HepG2 (cell line): ENCODE measurements at regions not wholly inside any gene's neighbourhood (a gene's known extent, or its start where the extent isn't known, plus 50 kb on each side); places are given as distances from the start of the nearest gene placed in this dataset.

Experiments
- ATAC-seq: fragments of 200-7000 bp; cut with Tn5 transposase; 3 replicates; pipeline ENCODE4 v1.9.1; 2020; ENCODE audit warnings: mild to moderate bottlenecking, moderate library complexity
- BruUV-seq: library from RNA; stranded (reverse); fragments of 400-500 nt; replicated peaks from 2 replicates; lab custom pipeline; 2021; lab: Mats Ljungman, UMichigan
- CTCF ChIA-PET: fragments of 300-600 bp; formaldehyde crosslinking; extraction: SDS; loops from one replicate; lab custom pipeline; 2021; ENCODE audit warnings: low total read pairs, inconsistent platforms, low intra/inter-chr PET ratio; lab: Yijun Ruan, JAX
- POLR2A ChIA-PET: fragments of 350-600 bp; sonication (Branson Sonifier 250); formaldehyde crosslinking; loops from one replicate; lab custom pipeline; 2020; ENCODE audit warnings: antibody characterized with exemption, inconsistent platforms; lab: Yijun Ruan, JAX
- DNase-seq: peaks from one replicate; pipeline ENCODE4 v3.0.0-alpha.2; 2015; ENCODE audit warnings: low spot score
- FAIRE-seq: peaks from 3 replicates; lab custom pipeline; 2011; peaks lifted over from hg19 to GRCh38; lab: Jason Lieb, UNC
- H2AFZ ChIP-seq: one replicate; pipeline ENCODE4 v1.6.1; 2011; ENCODE audit warnings: low read length, inconsistent platforms
- H3K27ac ChIP-seq: fragments of 300-600 bp; 3 replicates; pipeline ENCODE4 v1.8.0; 2011; ENCODE audit warnings: mixed run types, mild to moderate bottlenecking, mixed read lengths, low read length, inconsistent platforms; ENCODE audit not compliant: insufficient read depth; ENCODE audit errors: extremely low read length
- H3K27me3 ChIP-seq, 2 experiments: fragments of 200-600 bp in 1 of 2; 2 replicates in 1 of 2; 3 replicates in 1 of 2; pipeline versions ENCODE4 v1.6.0 to v1.8.0; 2011; ENCODE audit warnings: low read length in 2 of 2, mild to moderate bottlenecking in 2 of 2, moderate library complexity in 2 of 2, inconsistent platforms in 1 of 2; ENCODE audit not compliant: insufficient read depth in 2 of 2, control insufficient read depth in 1 of 2
- H3K36me3 ChIP-seq, 2 experiments: fragments of 200-600 bp in 1 of 2; replicated peaks in 1 of 2; 2 replicates in 1 of 2; 3 replicates in 1 of 2; pipeline versions ENCODE4 v1.5.1 to v1.8.0; 2011; ENCODE audit warnings: low read length in 2 of 2, inconsistent platforms in 1 of 2; ENCODE audit not compliant: insufficient read depth in 2 of 2, control insufficient read depth in 1 of 2
- H3K4me1 ChIP-seq: 2 replicates; pipeline ENCODE4 v1.5.1; 2012; ENCODE audit warnings: low read length, inconsistent platforms; ENCODE audit not compliant: insufficient read depth
- H3K4me2 ChIP-seq: 2 replicates; pipeline ENCODE4 v1.6.0; 2011; ENCODE audit warnings: low read depth, low read length, inconsistent platforms
- H3K4me3 ChIP-seq, 3 experiments: fragments of 200-600 bp in 1 of 3; sonication (generic), shearing (Covaris generic) in 1 of 3; replicated peaks in 1 of 3; 2 replicates each; pipeline ENCODE4 v1.5.1; 2011 to 2016; ENCODE audit warnings: low read length in 3 of 3, inconsistent platforms in 2 of 3, low read depth in 2 of 3, mild to moderate bottlenecking in 2 of 3, control low read depth in 1 of 3, mixed read lengths in 1 of 3; ENCODE audit not compliant: insufficient read depth in 1 of 3
- H3K79me2 ChIP-seq: one replicate; pipeline ENCODE4 v1.6.1; 2011; ENCODE audit warnings: low read length, inconsistent platforms; ENCODE audit not compliant: insufficient read depth
- H3K9ac ChIP-seq: 2 replicates; pipeline ENCODE4 v1.6.0; 2011; ENCODE audit warnings: mild to moderate bottlenecking, low read depth, low read length, inconsistent platforms; ENCODE audit not compliant: insufficient read depth
- H3K9me3 ChIP-seq: 2 replicates; pipeline ENCODE4 v1.5.1; 2012; ENCODE audit warnings: mild to moderate bottlenecking, low read length
- H4K20me1 ChIP-seq: 2 replicates; pipeline ENCODE4 v1.6.0; 2011; ENCODE audit warnings: inconsistent platforms, mild to moderate bottlenecking, low read length, moderate library complexity; ENCODE audit not compliant: insufficient read depth
- BRD4 ChIP-seq: sonication (generic); formaldehyde crosslinking; IDR thresholded peaks from 2 replicates; pipeline ENCODE4 v1.4.0; 2020; ENCODE audit warnings: missing genetic modification reagents
- CSRNP1 ChIP-seq: sonication (generic); formaldehyde crosslinking; IDR thresholded peaks from 2 replicates; pipeline ENCODE4 v1.8.1; 2023; ENCODE audit warnings: mild to moderate bottlenecking, missing genetic modification reagents
- GABPB1 ChIP-seq: IDR thresholded peaks from 2 replicates; pipeline ENCODE4 v1.6.1; 2016; ENCODE audit warnings: mild to moderate bottlenecking, missing genetic modification reagents, moderate library complexity, missing compliant biosample characterization
- HES4 ChIP-seq: sonication (generic); formaldehyde crosslinking; IDR thresholded peaks from 2 replicates; pipeline ENCODE4 v1.9.0; 2021; ENCODE audit warnings: mild to moderate bottlenecking, missing genetic modification reagents, borderline replicate concordance
- MYPOP ChIP-seq: sonication (generic); formaldehyde crosslinking; IDR thresholded peaks from 2 replicates; pipeline ENCODE4 v1.8.1; 2023; ENCODE audit warnings: mild to moderate bottlenecking, moderate library complexity, missing genetic modification reagents
- NAIF1 ChIP-seq: sonication (generic); formaldehyde crosslinking; IDR thresholded peaks from 2 replicates; pipeline ENCODE4 v1.5.0; 2020; ENCODE audit warnings: mild to moderate bottlenecking, missing genetic modification reagents, borderline replicate concordance
- SUZ12 ChIP-seq: fragments of 150-350 bp; IDR thresholded peaks from 2 replicates; pipeline ENCODE4 v1.6.1; 2014; ENCODE audit warnings: low read depth, low read length
- TCF7 ChIP-seq: sonication (generic); IDR thresholded peaks from 2 replicates; pipeline ENCODE4 v1.6.1; 2016; ENCODE audit warnings: antibody characterized with exemption, low read depth
- ZMYM4 ChIP-seq: sonication (generic); formaldehyde crosslinking; IDR thresholded peaks from 2 replicates; pipeline ENCODE4 v1.8.1; 2023; ENCODE audit warnings: mild to moderate bottlenecking, missing genetic modification reagents
- ZNF431 ChIP-seq: sonication (generic); formaldehyde crosslinking; IDR thresholded peaks from 2 replicates; pipeline ENCODE4 v1.9.0; 2022; ENCODE audit warnings: missing genetic modification reagents, low read depth, mild to moderate bottlenecking, borderline replicate concordance
- WGBS: methylation state at CpG from one replicate; pipeline ENCODE4 v1.1.6; 2017; ENCODE audit warnings: low lambda C conversion rate; 5-methylcytosine and 5-hydroxymethylcytosine counted together
- in situ Hi-C: cut with HindIII; loops from 2 replicates; pipeline ENCODE4 v1.10.0; 2017; ENCODE audit warnings: low pct_unique_long_range_greater_than_20kb; ENCODE audit not compliant: extremely low pct_ligation_motif_present
- intact Hi-C: fragments of 100-400 bp; cut with micrococcal nuclease; formaldehyde crosslinking; loops from one replicate; pipeline ENCODE4 v1.10.0; 2022; ENCODE audit not compliant: unreplicated experiment
- TF ChIP-seq, protein P1 (sequence below): sonication (generic); formaldehyde crosslinking; IDR thresholded peaks from 2 replicates; pipeline ENCODE4 v1.4.0; 2020; ENCODE audit warnings: missing genetic modification reagents

DNA sequence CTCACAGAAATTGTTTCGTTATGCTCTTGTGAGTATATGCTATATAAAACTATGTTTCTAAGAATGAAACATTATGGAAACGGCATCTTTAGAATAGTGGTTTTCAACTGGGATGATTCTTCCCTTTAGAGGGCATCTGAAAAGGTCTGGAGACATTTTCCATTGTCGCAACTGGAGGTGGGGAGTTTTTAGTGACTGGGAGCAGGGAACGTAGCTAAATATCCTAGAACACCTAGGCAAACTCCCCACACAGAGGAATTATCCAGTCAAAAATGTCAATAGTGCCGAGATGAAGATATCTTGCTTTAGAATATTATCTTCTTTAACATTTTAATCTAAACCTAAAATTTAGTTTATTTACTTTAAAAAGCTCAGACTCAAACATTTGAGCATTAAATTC lies 486.1 kb upstream of the FOXG1 start:
- 5% methylated on average over 5 of the region's 5 CpGs for WGBS
- no peaks in the 10 kb centered on the region for H3K36me3 ChIP-seq
- H3K4me2 ChIP-seq = no peak overlapping the region
- TF ChIP-seq SUZ12 (no peak), ZNF431 (CRISPR knock-in tag) (no peak), NAIF1 (CRISPR knock-in tag) (no peak), MYPOP (no peak), GABPB1 (CRISPR knock-in tag) (no peak), ZMYM4 (no peak), BRD4 (CRISPR knock-in tag) (no peak)
- TF ChIP-seq, all 625 proteins: peak for 0
- Histone ChIP-seq H2AFZ (no peak overlapping the region), H4K20me1 (no peaks in the 10 kb centered on the region), H3K4me3 (no peak overlapping the region; a peak in 1 of 6 replicates), H3K27me3 (no peaks in the 10 kb centered on the region), H3K9ac (no peak overlapping the region), H3K4me1 (no peaks in the 10 kb centered on the region), H3K9me3 (peaks cover 92% of the 10 kb centered on the region), H3K79me2 (no peaks in the 10 kb centered on the region), H3K27ac (no peak overlapping the region)
- FAIRE-seq = no peak
- ChIA-PET POLR2A (no interaction called here), CTCF (no interaction called here)
- in situ Hi-C loops (no loop called here), intact Hi-C loops (no loop called here)
- no peak for ATAC-seq
- DNase-seq = no peak
- BruUV-seq = no TSS peak

GRCh38 chr14:28280997-28281598 lies 485.5 kb upstream of the FOXG1 start:
- Histone ChIP-seq H3K9me3 (peaks cover 92% of the 10 kb centered on the region), H3K4me3 (no peak overlapping the region; a peak in 1 of 6 replicates), H4K20me1 (no peaks in the 10 kb centered on the region), H3K4me2 (no peak overlapping the region), H2AFZ (no peak overlapping the region), H3K4me1 (no peaks in the 10 kb centered on the region), H3K9ac (no peak overlapping the region), H3K27ac (no peak overlapping the region), H3K27me3 (no peaks in the 10 kb centered on the region), H3K79me2 (no peaks in the 10 kb centered on the region), H3K36me3 (no peaks in the 10 kb centered on the region)
- in situ Hi-C loops (no loop called here), intact Hi-C loops (no loop called here)
- WGBS = 18% methylated on average over 2 of the region's 2 CpGs
- FAIRE-seq = no peak
- TF ChIP-seq, protein P1, sequence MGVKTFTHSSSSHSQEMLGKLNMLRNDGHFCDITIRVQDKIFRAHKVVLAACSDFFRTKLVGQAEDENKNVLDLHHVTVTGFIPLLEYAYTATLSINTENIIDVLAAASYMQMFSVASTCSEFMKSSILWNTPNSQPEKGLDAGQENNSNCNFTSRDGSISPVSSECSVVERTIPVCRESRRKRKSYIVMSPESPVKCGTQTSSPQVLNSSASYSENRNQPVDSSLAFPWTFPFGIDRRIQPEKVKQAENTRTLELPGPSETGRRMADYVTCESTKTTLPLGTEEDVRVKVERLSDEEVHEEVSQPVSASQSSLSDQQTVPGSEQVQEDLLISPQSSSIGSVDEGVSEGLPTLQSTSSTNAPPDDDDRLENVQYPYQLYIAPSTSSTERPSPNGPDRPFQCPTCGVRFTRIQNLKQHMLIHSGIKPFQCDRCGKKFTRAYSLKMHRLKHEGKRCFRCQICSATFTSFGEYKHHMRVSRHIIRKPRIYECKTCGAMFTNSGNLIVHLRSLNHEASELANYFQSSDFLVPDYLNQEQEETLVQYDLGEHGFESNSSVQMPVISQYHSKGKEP (CRISPR knock-in tag) = no peak
- TF ChIP-seq CSRNP1 (CRISPR knock-in tag) = no peak
- TF ChIP-seq MYPOP = no peak
- no peak for TF ChIP-seq TCF7
- no peak for TF ChIP-seq HES4 (CRISPR knock-in tag)
- no TSS peak for BruUV-seq
- ChIA-PET CTCF (no interaction called here), POLR2A (no interaction called here)
- no peak for ATAC-seq
- no peak for DNase-seq
